IPS DF 4.7 (cell line): ENCODE measurements at regions not wholly inside any gene's neighbourhood (a gene's known extent, or its start where the extent isn't known, plus 50 kb on each side); places are given as distances from the start of the nearest gene placed in this dataset.
"Not testable (repeated sequence)": the region's sequence is repeated elsewhere in the genome, so short reads cannot be mapped to it uniquely, and the experiment has no call there.

ENCODE experiments used
- DNase-seq: peaks from one replicate; pipeline ENCODE4 v3.0.0-alpha.2; 2013; ENCODE audit warnings: low spot score; ENCODE audit errors: extremely low read depth

- no peak for DNase-seq
Observed at GRCh38 chr5:113719549-113719948, 206.1 kb downstream of the YTHDC2 start.

GRCh38 chr5:113721171-113721570 lies 207.7 kb downstream of the YTHDC2 start:
- no peak for DNase-seq

GRCh38 chr5:113723021-113723420 lies 209.5 kb downstream of the YTHDC2 start:
- no peak for DNase-seq

GRCh38 chr5:113735751-113736150 lies 222.3 kb downstream of the YTHDC2 start:
- no peak for DNase-seq

GRCh38 chr5:113742176-113742575 lies 228.7 kb downstream of the YTHDC2 start:
- no peak for DNase-seq

GRCh38 chr5:113742639-113743038 lies 229.1 kb downstream of the YTHDC2 start:
- no peak for DNase-seq

GRCh38 chr5:113748403-113748802 lies 234.9 kb downstream of the YTHDC2 start:
- DNase-seq = no peak

- DNase-seq = peak; percentile 33
Observed at GRCh38 chr5:113749334-113749733, 235.8 kb downstream of the YTHDC2 start.

- not testable (repeated sequence) for DNase-seq
Observed at GRCh38 chr5:113753182-113753581, 239.7 kb downstream of the YTHDC2 start.

GRCh38 chr5:113755516-113755915 lies 242.0 kb downstream of the YTHDC2 start:
- DNase-seq = no peak

GRCh38 chr5:113757508-113757907 lies 244.0 kb downstream of the YTHDC2 start:
- DNase-seq = no peak

GRCh38 chr5:113759505-113759904 lies 246.0 kb downstream of the YTHDC2 start:
- DNase-seq = no peak

GRCh38 chr5:113760486-113760885 lies 247.0 kb downstream of the YTHDC2 start:
- DNase-seq = no peak

GRCh38 chr5:113761594-113761993 lies 248.1 kb downstream of the YTHDC2 start:
- DNase-seq = no peak

- no peak for DNase-seq
Observed at GRCh38 chr5:113764382-113764781, 250.9 kb downstream of the YTHDC2 start.

- DNase-seq = not testable (repeated sequence)
Observed at GRCh38 chr5:113766827-113767226, 253.3 kb downstream of the YTHDC2 start.

- DNase-seq = no peak
Observed at GRCh38 chr5:113770648-113771047, 257.2 kb downstream of the YTHDC2 start.

- DNase-seq = no peak
Observed at GRCh38 chr5:113771483-113771882, 258.0 kb downstream of the YTHDC2 start.

- DNase-seq = peak; percentile 14
Observed at GRCh38 chr5:113776168-113776567, 262.7 kb downstream of the YTHDC2 start.

GRCh38 chr5:113776832-113777525 lies 263.5 kb downstream of the YTHDC2 start:
- no peak for DNase-seq

- no peak for DNase-seq
Observed at GRCh38 chr5:113778147-113778546, 264.7 kb downstream of the YTHDC2 start.

GRCh38 chr5:113788141-113788655 lies 274.7 kb downstream of the YTHDC2 start:
- no peak for DNase-seq

GRCh38 chr5:113789769-113790168 lies 276.3 kb downstream of the YTHDC2 start:
- no peak for DNase-seq
